Left forelimb (tissue), 1 donor: ENCODE measurements at regions not wholly inside any gene's neighbourhood (a gene's known extent, or its start where the extent isn't known, plus 50 kb on each side); places are given as distances from the start of the nearest gene placed in this dataset.
"Not testable (repeated sequence)": the region's sequence is repeated elsewhere in the genome, so short reads cannot be mapped to it uniquely, and the experiment has no call there.

Experiments
- DNase-seq: peaks from one replicate; pipeline ENCODE4 v3.0.0-alpha.2; 2018; ENCODE audit warnings: low spot score

DNA sequence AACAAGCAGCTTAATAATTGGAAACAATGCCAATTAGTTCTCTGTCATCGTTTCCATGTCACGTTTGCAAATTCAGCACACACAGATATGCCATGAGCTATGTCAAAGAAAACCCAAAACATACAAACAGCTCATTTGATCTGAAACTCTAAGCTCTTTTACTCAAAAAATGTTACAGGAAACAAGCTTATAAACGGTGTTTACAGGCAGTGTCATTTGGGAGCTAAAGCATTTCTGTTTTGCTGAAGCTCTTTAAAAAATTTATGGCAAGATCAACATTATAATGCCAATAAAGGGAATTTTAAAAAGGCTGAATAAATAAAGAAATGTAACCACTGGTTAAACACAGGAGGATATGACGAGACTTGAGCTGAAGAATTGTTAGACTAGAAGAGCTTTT is 94.0 kb upstream of the HS3ST2 start:
- no peak for DNase-seq

GRCh38 chr16:22721511-22722100 is 92.4 kb upstream of the HS3ST2 start:
- peak; percentile 67 for DNase-seq

GRCh38 chr16:22722551-22723541 is 91.1 kb upstream of the HS3ST2 start:
- DNase-seq, result not testable (repeated sequence)

DNA sequence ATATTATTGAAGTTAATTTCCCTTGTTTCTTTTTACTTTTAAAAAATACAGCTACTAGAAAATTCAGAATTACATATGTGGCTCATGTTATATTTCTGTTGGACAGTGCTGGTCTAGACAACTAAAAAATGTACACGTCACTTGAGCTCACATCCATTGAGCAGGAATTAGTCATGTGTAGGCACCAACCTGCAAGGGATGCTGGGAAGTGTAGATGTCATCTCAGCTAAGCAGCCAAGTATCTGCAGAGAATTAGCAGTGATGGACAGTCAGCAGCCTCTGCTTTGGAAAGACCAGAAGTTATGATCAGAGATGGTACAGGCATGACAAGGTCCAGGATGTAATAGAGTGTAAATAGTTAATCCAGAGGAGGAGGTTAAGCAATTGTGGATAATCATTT is 87.1 kb upstream of the HS3ST2 start:
- no peak for DNase-seq

GRCh38 chr16:22727285-22728166 is 86.4 kb upstream of the HS3ST2 start:
- no peak for DNase-seq

GRCh38 chr16:22728167-22728836 is 85.7 kb upstream of the HS3ST2 start:
- DNase-seq, result no peak

GRCh38 chr16:22732400-22732799 is 81.6 kb upstream of the HS3ST2 start:
- no peak for DNase-seq

- DNase-seq, result no peak
Observed at GRCh38 chr16:22732959-22733358, 81.0 kb upstream of the HS3ST2 start.

- DNase-seq, result no peak
Observed at GRCh38 chr16:22734368-22734767, 79.6 kb upstream of the HS3ST2 start.

DNA sequence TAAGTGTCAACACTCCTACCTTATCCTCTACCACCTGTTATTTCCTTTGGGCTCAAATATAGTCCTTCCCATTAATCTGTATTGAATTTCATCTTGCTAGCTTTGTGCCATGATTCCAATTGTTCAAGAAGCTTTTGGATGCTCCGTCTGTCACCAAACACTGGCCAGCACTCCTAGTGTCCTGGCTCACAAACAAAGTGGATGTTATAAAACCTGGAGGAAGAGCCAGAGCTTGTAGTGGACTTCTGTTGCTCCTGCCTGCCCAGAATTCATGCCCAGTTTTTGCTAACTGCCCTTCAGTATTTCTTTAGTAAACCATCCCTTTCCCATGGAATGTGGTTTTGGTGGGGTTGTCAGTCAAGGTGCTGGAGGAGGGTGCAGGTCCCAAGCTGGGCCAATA is 77.2 kb upstream of the HS3ST2 start:
- no peak for DNase-seq

- DNase-seq, result no peak
Observed at GRCh38 chr16:22739077-22739476, 74.9 kb upstream of the HS3ST2 start.

DNA sequence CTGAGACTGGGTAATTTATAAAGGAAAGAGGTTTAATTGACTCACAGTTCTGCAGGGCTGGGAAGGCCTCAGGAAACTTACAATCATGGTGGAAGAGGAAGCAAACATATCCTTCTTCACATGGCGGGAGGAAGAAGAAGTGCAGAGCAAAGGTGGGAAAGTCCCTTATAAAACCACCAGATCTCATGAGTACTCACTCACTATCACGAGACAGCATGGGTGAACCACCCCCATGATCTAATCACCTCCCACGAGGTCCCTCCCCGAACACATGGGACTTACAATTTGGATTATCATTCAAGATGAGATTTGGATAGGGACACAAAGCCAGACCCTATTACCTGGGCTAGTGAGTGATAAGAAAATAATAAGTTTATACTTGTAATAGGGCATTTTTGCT is 70.6 kb upstream of the HS3ST2 start:
- no peak for DNase-seq

GRCh38 chr16:22751104-22751667 is 62.8 kb upstream of the HS3ST2 start:
- no peak for DNase-seq

- no peak for DNase-seq
Observed at GRCh38 chr16:22751685-22752084, 62.3 kb upstream of the HS3ST2 start.

DNA sequence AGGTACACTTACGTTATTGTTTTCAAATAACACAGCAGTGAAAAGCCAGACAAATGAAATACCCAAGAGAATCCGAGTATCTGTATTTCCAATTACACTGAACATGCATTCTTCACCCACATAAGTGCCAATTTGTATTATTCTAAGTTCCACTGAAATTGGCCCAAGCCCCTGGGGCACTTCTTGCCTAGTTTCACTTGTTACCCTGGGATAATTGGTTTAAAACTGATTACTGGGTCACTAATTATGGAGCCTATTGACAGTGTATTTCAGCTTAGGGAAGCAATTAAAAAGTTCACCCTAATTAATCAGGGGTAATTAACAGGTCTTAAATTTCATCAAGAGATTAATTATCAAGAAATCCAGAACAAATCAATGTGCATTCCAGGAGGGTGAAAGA is 60.5 kb upstream of the HS3ST2 start:
- DNase-seq, result no peak

DNA sequence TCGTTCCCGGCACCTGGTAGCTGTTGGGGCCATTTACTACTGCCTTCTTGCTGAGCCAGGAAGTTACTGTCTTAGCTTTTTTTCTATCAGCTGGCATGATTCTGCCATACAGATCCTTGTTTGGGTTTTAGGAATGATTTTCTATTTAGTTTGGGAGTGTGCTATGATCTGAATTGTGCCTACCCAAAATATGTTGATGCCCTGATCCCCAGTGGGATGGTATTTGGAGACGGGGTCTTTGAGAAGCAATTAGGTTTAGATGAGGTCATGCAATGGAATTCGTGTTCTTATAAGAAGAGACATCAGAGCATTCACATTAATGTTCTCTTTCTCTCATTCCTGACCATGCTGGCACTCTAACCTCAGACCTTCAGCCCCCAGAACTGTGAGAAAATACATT is 59.4 kb upstream of the HS3ST2 start:
- DNase-seq, result no peak

DNA sequence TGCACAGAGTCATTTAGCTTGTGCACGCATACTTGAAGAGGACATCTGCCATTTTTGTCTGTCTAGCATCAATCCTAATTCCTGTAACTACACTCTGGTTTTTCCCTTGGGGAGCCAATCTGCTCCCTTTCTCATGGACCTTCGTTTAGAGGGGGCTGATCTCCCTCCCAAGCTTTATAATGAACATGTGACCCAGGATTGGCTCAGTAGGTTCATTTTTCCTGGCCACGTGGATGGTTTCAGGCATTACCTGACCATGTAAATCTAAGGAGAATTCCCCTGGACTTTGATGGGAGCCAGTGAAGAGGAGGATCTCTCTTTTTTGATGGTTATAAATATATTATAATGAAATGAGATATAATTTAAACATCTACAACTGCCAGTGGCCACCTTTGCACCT is 56.8 kb upstream of the HS3ST2 start:
- DNase-seq, result no peak

DNA sequence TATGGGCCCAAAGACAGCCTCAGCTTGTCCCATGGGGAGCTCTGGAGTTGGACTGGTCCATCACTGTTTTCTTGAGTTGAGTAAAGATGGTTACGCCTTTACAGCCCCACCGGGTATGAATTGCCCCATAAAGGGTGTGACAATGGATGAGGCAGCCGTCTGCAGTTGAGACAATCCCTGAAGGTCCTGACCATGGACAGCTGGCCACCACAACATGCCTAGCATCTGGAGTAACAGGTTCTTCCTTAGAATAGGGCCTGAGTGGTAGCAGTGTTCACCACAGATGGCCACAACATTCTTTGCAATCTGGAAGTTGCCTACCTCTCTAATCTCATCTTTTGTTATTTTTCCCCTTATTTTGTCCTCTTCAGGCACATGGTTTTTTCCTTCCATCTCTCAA is 51.5 kb upstream of the HS3ST2 start:
- DNase-seq, result no peak

DNA sequence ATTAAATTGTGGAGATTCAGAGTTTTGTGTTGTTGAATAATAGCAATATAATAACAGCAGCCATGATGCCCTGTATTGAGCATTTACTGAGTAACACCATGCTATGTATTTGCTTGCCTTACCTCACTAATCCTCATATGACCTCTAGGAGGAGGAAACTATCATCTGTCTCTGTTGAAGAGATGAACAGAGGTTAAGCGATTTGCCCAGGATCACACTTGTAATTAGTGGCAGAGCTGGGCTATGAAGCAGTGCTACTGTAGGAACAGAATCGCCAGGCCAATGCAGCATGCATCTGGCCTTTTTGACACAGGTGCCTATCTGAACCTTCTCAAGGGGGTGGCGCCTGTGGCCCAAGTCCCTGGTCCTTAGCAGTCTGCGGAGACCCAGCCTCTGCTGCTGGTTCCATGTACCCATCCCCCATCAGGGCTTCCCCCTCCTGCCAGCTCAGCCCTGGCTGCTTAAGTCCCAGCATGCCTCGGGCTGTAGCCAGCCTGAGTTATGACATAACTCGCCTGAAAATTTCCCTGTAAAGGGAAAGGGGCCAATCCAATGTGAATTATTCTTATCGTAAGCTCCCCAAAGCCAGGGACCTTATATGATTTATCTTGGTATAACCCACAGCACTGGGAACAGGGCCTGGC is 50.4 kb upstream of the HS3ST2 start:
- DNase-seq, result no peak
